GM12865 (cell line): ENCODE measurements at regions not wholly inside any gene's neighbourhood (a gene's known extent, or its start where the extent isn't known, plus 50 kb on each side); places are given as distances from the start of the nearest gene placed in this dataset.

ENCODE experiments used
- DNase-seq: peaks from one replicate; pipeline ENCODE4 v3.0.0; 2010; ENCODE audit warnings: low read depth
- H3K4me3 ChIP-seq: 2 replicates; pipeline ENCODE4 v1.5.1; 2011; ENCODE audit warnings: mild to moderate bottlenecking, low read depth, low read length, control low read depth
- CTCF ChIP-seq: IDR thresholded peaks from 2 replicates; pipeline ENCODE4 v1.5.1; 2011; ENCODE audit warnings: low read length, control low read depth, low read depth, inconsistent platforms; ENCODE audit not compliant: insufficient read depth; ENCODE audit errors: missing control alignments

- DNase-seq, result no peak
- H3K4me3 ChIP-seq, result peak overlapping the region; percentile 11; the same call in 1 of the 2 replicates
- TF ChIP-seq CTCF, result no peak
Measured at GRCh38 chr6:91447081-91447480, 860.2 kb upstream of the MAP3K7 start.

- no peak overlapping the region for H3K4me3 ChIP-seq
Measured at GRCh38 chr6:91443405-91443804, 856.5 kb upstream of the MAP3K7 start.

GRCh38 chr6:91442342-91442741 lies 855.5 kb upstream of the MAP3K7 start:
- no peak for TF ChIP-seq CTCF
- DNase-seq, result peak; percentile 39
- H3K4me3 ChIP-seq, result peak overlapping the region; percentile 28

More at GRCh38 chr6:91443405-91443804, 856.5 kb upstream of the MAP3K7 start:
- DNase-seq, result no peak
- no peak for TF ChIP-seq CTCF

- no peak overlapping the region for H3K4me3 ChIP-seq
- no peak for TF ChIP-seq CTCF
- DNase-seq, result no peak
Measured at GRCh38 chr6:91438570-91438969, 851.7 kb upstream of the MAP3K7 start.

GRCh38 chr6:91437315-91437729 lies 850.5 kb upstream of the MAP3K7 start:
- no peak for TF ChIP-seq CTCF
- no peak for DNase-seq
- H3K4me3 ChIP-seq, result no peak overlapping the region

- no peak overlapping the region for H3K4me3 ChIP-seq
- no peak for TF ChIP-seq CTCF
- DNase-seq, result no peak
Measured at GRCh38 chr6:91436448-91436847, 849.6 kb upstream of the MAP3K7 start.

GRCh38 chr6:91435630-91436029 lies 848.8 kb upstream of the MAP3K7 start:
- no peak for TF ChIP-seq CTCF
- DNase-seq, result no peak
- no peak overlapping the region for H3K4me3 ChIP-seq
